IMR-90 (cell line): ENCODE measurements at regions not wholly inside any gene's neighbourhood (a gene's known extent, or its start where the extent isn't known, plus 50 kb on each side); places are given as distances from the start of the nearest gene placed in this dataset.

Source experiments
- ATAC-seq: fragments of 200-7000 bp; cut with Tn5 transposase; 2 replicates; pipeline ENCODE4 v1.9.1; 2020; ENCODE audit warnings: low read depth, mild to moderate bottlenecking, moderate library complexity
- BruUV-seq: library from RNA; stranded (reverse); fragments of 400-500 nt; replicated peaks from 2 replicates; lab custom pipeline; 2021; lab: Mats Ljungman, UMichigan
- CTCF ChIA-PET: fragments of 300-600 bp; formaldehyde crosslinking; extraction: SDS; loops from one replicate; lab custom pipeline; 2021; ENCODE audit warnings: antibody characterized with exemption; lab: Yijun Ruan, JAX
- POLR2A ChIA-PET: fragments of 300-600 bp; sonication (Branson Sonifier 250); formaldehyde crosslinking; loops from one replicate; lab custom pipeline; 2022; ENCODE audit warnings: antibody characterized with exemption; ENCODE audit not compliant: unreplicated experiment; lab: Charles Lee
- DNase-seq: peaks from one replicate; pipeline ENCODE4 v3.0.0; 2013
- H2AFZ ChIP-seq: replicated peaks from 2 replicates; pipeline ENCODE3; 2013; ENCODE audit warnings: low read length, mild to moderate bottlenecking; ENCODE audit not compliant: poor library complexity
- H2AK5ac ChIP-seq: 2 replicates; pipeline ENCODE4 v1.6.1; 2013; ENCODE audit warnings: low read depth, low read length, inconsistent platforms
- H2AK9ac ChIP-seq: replicated peaks from 2 replicates; pipeline ENCODE3; 2013; ENCODE audit warnings: mild to moderate bottlenecking, low read depth, low read length, moderate library complexity; ENCODE audit not compliant: poor library complexity
- H2BK120ac ChIP-seq: 2 replicates; pipeline ENCODE4 v1.6.1; 2013; ENCODE audit warnings: low read depth, low read length, inconsistent platforms
- H2BK15ac ChIP-seq: 3 replicates; pipeline ENCODE4 v1.6.1; 2013; ENCODE audit warnings: low read depth, low read length, inconsistent platforms
- H2BK20ac ChIP-seq: 2 replicates; pipeline ENCODE4 v1.6.1; 2013; ENCODE audit warnings: low read depth, mild to moderate bottlenecking, inconsistent platforms, low read length, moderate library complexity
- H2BK5ac ChIP-seq: 2 replicates; pipeline ENCODE4 v1.6.1; 2013; ENCODE audit warnings: mild to moderate bottlenecking, low read depth, low read length, inconsistent platforms; ENCODE audit not compliant: poor library complexity, severe bottlenecking
- H3K14ac ChIP-seq: replicated peaks from 2 replicates; pipeline ENCODE4 v1.6.1; 2013; ENCODE audit warnings: low read depth, low read length, inconsistent platforms
- H3K18ac ChIP-seq: 2 replicates; pipeline ENCODE4 v1.6.1; 2013; ENCODE audit warnings: low read depth, low read length, control low read depth
- H3K23ac ChIP-seq: 2 replicates; pipeline ENCODE4 v1.6.1; 2013; ENCODE audit warnings: low read depth, low read length, inconsistent platforms
- H3K27ac ChIP-seq: 2 replicates; pipeline ENCODE4 v1.5.1; 2013; ENCODE audit warnings: mild to moderate bottlenecking, control low read depth, low read length; ENCODE audit not compliant: insufficient read depth
- H3K27me3 ChIP-seq: 2 replicates; pipeline ENCODE4 v1.6.1; 2013; ENCODE audit warnings: low read length; ENCODE audit not compliant: control insufficient read depth, insufficient read depth
- H3K36me3 ChIP-seq: 2 replicates; pipeline ENCODE4 v1.6.1; 2013; ENCODE audit warnings: low read length, mixed read lengths; ENCODE audit not compliant: control insufficient read depth, insufficient read depth
- H3K4ac ChIP-seq: 2 replicates; pipeline ENCODE4 v1.6.1; 2013; ENCODE audit warnings: low read depth, low read length, inconsistent platforms
- H3K4me1 ChIP-seq: 2 replicates; pipeline ENCODE4 v1.6.1; 2013; ENCODE audit warnings: low read length, mixed read lengths; ENCODE audit not compliant: control insufficient read depth, insufficient read depth
- H3K4me2 ChIP-seq: 2 replicates; pipeline ENCODE4 v1.6.1; 2013; ENCODE audit warnings: low read depth, mild to moderate bottlenecking, control low read depth, low read length, moderate library complexity
- H3K4me3 ChIP-seq: 2 replicates; pipeline ENCODE4 v1.5.1; 2013; ENCODE audit warnings: low read depth, mild to moderate bottlenecking, control low read depth, low read length, moderate library complexity; ENCODE audit not compliant: insufficient read depth
- H3K56ac ChIP-seq: 2 replicates; pipeline ENCODE4 v1.6.1; 2013; ENCODE audit warnings: low read length, inconsistent platforms; ENCODE audit not compliant: insufficient read depth; ENCODE audit errors: extremely low read depth
- H3K79me1 ChIP-seq, 2 experiments: 2 replicates each; pipeline ENCODE4 v1.6.1; 2013; ENCODE audit warnings: low read length in 2 of 2, inconsistent platforms in 1 of 2, low read depth in 1 of 2
- H3K9ac ChIP-seq: 2 replicates; pipeline ENCODE4 v1.6.1; 2013; ENCODE audit warnings: low read depth, low read length, control low read depth
- H3K9me1 ChIP-seq: 2 replicates; pipeline ENCODE4 v1.6.1; 2013; ENCODE audit warnings: low read length, inconsistent platforms; ENCODE audit not compliant: insufficient read depth
- H3K9me3 ChIP-seq: 2 replicates; pipeline ENCODE4 v1.6.1; 2013; ENCODE audit warnings: low read length; ENCODE audit not compliant: control insufficient read depth, insufficient read depth
- H4K20me1 ChIP-seq: 2 replicates; pipeline ENCODE4 v1.6.1; 2013; ENCODE audit warnings: low read length, inconsistent platforms; ENCODE audit not compliant: insufficient read depth
- H4K5ac ChIP-seq: 2 replicates; pipeline ENCODE4 v1.6.1; 2013; ENCODE audit warnings: mild to moderate bottlenecking, low read depth, low read length, control low read depth
- H4K8ac ChIP-seq, 2 experiments: 2 replicates each; pipeline ENCODE4 v1.6.1; 2013; ENCODE audit warnings: low read depth in 2 of 2, low read length in 2 of 2, control low read depth in 1 of 2, inconsistent platforms in 1 of 2
- H4K91ac ChIP-seq: 2 replicates; pipeline ENCODE4 v1.6.1; 2013; ENCODE audit warnings: low read depth, low read length, inconsistent platforms; ENCODE audit not compliant: insufficient read depth
- CEBPB ChIP-seq: IDR thresholded peaks from 2 replicates; pipeline ENCODE4 v1.6.1; 2012; ENCODE audit warnings: low read depth, low read length, improper control_type of control experiment
- FOS ChIP-seq: fragments of 150-350 bp; IDR thresholded peaks from 2 replicates; pipeline ENCODE4 v1.6.1; 2016; ENCODE audit warnings: low read depth, low read length
- MAZ ChIP-seq: IDR thresholded peaks from 2 replicates; pipeline ENCODE4 v1.6.1; 2012; ENCODE audit warnings: low read depth, mild to moderate bottlenecking, low read length, improper control_type of control experiment, moderate library complexity, borderline replicate concordance
- MXI1 ChIP-seq: IDR thresholded peaks from 2 replicates; pipeline ENCODE4 v1.6.1; 2012; ENCODE audit warnings: low read depth, mild to moderate bottlenecking, low read length, moderate library complexity, borderline replicate concordance
- NFE2L2 ChIP-seq: fragments of 150-350 bp; IDR thresholded peaks from 2 replicates; pipeline ENCODE4 v1.6.1; 2016; ENCODE audit warnings: low read depth, mild to moderate bottlenecking, low read length
- SMC3 ChIP-seq: fragments of 150-350 bp; IDR thresholded peaks from 2 replicates; pipeline ENCODE4 v1.6.1; 2016; ENCODE audit warnings: low read depth, mild to moderate bottlenecking, antibody characterized with exemption, low read length, moderate library complexity
- WGBS, 2 experiments: methylation state at CpG; one replicate each; pipeline versions ENCODE4 v1.1.5 to v1.1.7; 2013; ENCODE audit warnings: missing lambda C conversion rate in 2 of 2; ENCODE audit not compliant: insufficient read length in 1 of 2; ENCODE audit errors: extremely low coverage in 2 of 2; 5-methylcytosine and 5-hydroxymethylcytosine counted together
- dilution Hi-C: fragments of 300-500 bp; cut with HindIII; formaldehyde crosslinking; loops from one replicate; pipeline ENCODE4 v1.14.3; 2018; ENCODE audit warnings: low sequenced_read_pairs; ENCODE audit not compliant: unreplicated experiment
- in situ Hi-C: fragments of 300-500 bp; cut with MboI; formaldehyde crosslinking; loops from 3 replicates; pipeline ENCODE4 v1.14.3; 2019; ENCODE audit warnings: low sequenced_read_pairs, inconsistent platforms, mixed read lengths
- intact Hi-C: fragments of 100-400 bp; cut with micrococcal nuclease; formaldehyde crosslinking; loops from 2 replicates; pipeline ENCODE4 v1.10.0; 2022
- TF ChIP-seq, protein P1 (sequence below): fragments of 150-350 bp; IDR thresholded peaks from 2 replicates; pipeline ENCODE4 v1.6.1; 2016; ENCODE audit warnings: low read depth, mild to moderate bottlenecking, low read length, moderate library complexity, borderline replicate concordance
- TF ChIP-seq, protein P2 (sequence below): fragments of 150-350 bp; IDR thresholded peaks from 2 replicates; pipeline ENCODE4 v1.6.1; 2017; ENCODE audit warnings: mild to moderate bottlenecking, antibody characterized with exemption, low read length, low read depth

DNA sequence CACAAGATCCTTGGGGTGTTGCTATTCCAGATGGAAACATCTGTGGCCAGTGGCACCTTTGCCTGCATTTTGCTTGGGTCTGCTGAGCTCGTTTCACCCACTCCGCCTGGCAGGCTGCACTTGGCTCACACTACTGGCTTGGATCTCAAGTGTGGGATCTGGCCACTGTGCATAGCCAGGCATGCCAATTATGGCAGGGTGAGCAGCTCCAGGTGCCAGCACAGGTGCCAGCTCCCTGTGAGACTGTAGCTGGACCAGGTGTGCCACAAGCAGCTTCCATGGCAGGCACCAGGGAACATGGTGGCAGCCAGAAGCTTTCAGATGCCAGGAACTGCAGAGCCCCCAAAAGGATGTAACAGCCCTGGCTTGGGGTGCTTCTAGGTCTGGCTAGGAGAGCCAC is 463.8 kb upstream of the PABPC4L start:
- Histone ChIP-seq H2AK5ac (no peak overlapping the region), H2BK5ac (no peak overlapping the region), H3K18ac (no peak overlapping the region), H2BK120ac (no peak overlapping the region), H3K9me1 (no peaks in the 10 kb centered on the region), H3K56ac (no peak overlapping the region), H4K20me1 (no peaks in the 10 kb centered on the region), H3K79me1 (no peaks in the 10 kb centered on the region), H4K5ac (no peak overlapping the region), H3K14ac (no peak overlapping the region), H3K27me3 (no peaks in the 10 kb centered on the region), H3K4ac (no peak overlapping the region), H3K23ac (no peak overlapping the region), H3K4me1 (no peaks in the 10 kb centered on the region), H3K4me2 (no peak overlapping the region), H3K27ac (no peak overlapping the region), H3K4me3 (no peak overlapping the region), H3K9ac (no peak overlapping the region), H2AFZ (no peak overlapping the region), H3K36me3 (no peaks in the 10 kb centered on the region), H4K8ac (no peak overlapping the region), H2BK20ac (no peak overlapping the region), H3K9me3 (peaks cover 11% of the 10 kb centered on the region), H2AK9ac (no peak overlapping the region), H4K91ac (no peak overlapping the region), H2BK15ac (no peak overlapping the region)
- ATAC-seq = no peak
- TF ChIP-seq SMC3 = no peak
- no peak for TF ChIP-seq MAZ
- TF ChIP-seq CEBPB = no peak
- no peak for TF ChIP-seq MXI1
- TF ChIP-seq, protein P1, sequence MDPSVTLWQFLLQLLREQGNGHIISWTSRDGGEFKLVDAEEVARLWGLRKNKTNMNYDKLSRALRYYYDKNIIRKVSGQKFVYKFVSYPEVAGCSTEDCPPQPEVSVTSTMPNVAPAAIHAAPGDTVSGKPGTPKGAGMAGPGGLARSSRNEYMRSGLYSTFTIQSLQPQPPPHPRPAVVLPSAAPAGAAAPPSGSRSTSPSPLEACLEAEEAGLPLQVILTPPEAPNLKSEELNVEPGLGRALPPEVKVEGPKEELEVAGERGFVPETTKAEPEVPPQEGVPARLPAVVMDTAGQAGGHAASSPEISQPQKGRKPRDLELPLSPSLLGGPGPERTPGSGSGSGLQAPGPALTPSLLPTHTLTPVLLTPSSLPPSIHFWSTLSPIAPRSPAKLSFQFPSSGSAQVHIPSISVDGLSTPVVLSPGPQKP = no peak
- no peak for TF ChIP-seq FOS
- TF ChIP-seq, protein P2, sequence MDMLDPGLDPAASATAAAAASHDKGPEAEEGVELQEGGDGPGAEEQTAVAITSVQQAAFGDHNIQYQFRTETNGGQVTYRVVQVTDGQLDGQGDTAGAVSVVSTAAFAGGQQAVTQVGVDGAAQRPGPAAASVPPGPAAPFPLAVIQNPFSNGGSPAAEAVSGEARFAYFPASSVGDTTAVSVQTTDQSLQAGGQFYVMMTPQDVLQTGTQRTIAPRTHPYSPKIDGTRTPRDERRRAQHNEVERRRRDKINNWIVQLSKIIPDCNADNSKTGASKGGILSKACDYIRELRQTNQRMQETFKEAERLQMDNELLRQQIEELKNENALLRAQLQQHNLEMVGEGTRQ = no peak
- TF ChIP-seq NFE2L2 = no peak
- dilution Hi-C loops = no loop called here
- CTCF ChIA-PET = no interaction called here
- BruUV-seq = no TSS peak
- WGBS, 2 experiments = 29% methylated on average over 2 of the region's 2 CpGs; no CpG with 5 or more reads in 1 of the 2 experiments
- POLR2A ChIA-PET = interaction anchor here (0.6 kb wide), 1 partner anchor 1669 kb away, joined by 4 read pairs; no protein-coding TSS in a partner anchor
- intact Hi-C loops = no loop called here
- no peak for DNase-seq
- in situ Hi-C loops = no loop called here
